Epithelial cell of esophagus (primary cell): ENCODE measurements at regions not wholly inside any gene's neighbourhood (a gene's known extent, or its start where the extent isn't known, plus 50 kb on each side); places are given as distances from the start of the nearest gene placed in this dataset.
"Not testable (repeated sequence)": the region's sequence is repeated elsewhere in the genome, so short reads cannot be mapped to it uniquely, and the experiment has no call there.

ENCODE experiments used
- DNase-seq: peaks from one replicate; pipeline ENCODE4 v3.0.0; 2010; ENCODE audit warnings: low read depth
- H3K4me3 ChIP-seq: 2 replicates; pipeline ENCODE4 v1.5.1; 2011; ENCODE audit warnings: mild to moderate bottlenecking, low read length, control low read depth
- CTCF ChIP-seq: IDR thresholded peaks from 2 replicates; pipeline ENCODE4 v1.5.1; 2011; ENCODE audit warnings: low read depth, mild to moderate bottlenecking, low read length, control low read depth, inconsistent platforms; ENCODE audit not compliant: insufficient read depth; ENCODE audit errors: missing control alignments

- H3K4me3 ChIP-seq, result no peak overlapping the region
- TF ChIP-seq CTCF, result no peak
- DNase-seq, result no peak
Measured at GRCh38 chr5:2818936-2819335, 67.5 kb upstream of the IRX2 start.

- H3K4me3 ChIP-seq, result no peak overlapping the region
- no peak for DNase-seq
- no peak for TF ChIP-seq CTCF
Measured at GRCh38 chr5:2817031-2817603, 65.6 kb upstream of the IRX2 start.

- no peak for TF ChIP-seq CTCF
- no peak for DNase-seq
- no peak overlapping the region for H3K4me3 ChIP-seq
Measured at GRCh38 chr5:2813678-2814077, 62.2 kb upstream of the IRX2 start.

- no peak for DNase-seq
- no peak overlapping the region for H3K4me3 ChIP-seq
Measured at GRCh38 chr5:2810644-2811043, 59.2 kb upstream of the IRX2 start.

GRCh38 chr5:2807244-2807643 is 55.8 kb upstream of the IRX2 start:
- not testable (repeated sequence) for DNase-seq, H3K4me3 ChIP-seq

More at GRCh38 chr5:2810644-2811043, 59.2 kb upstream of the IRX2 start:
- no peak for TF ChIP-seq CTCF

- TF ChIP-seq CTCF, result no peak
- peak; percentile 30 for DNase-seq
- no peak overlapping the region for H3K4me3 ChIP-seq
Measured at GRCh38 chr5:2806176-2806575, 54.7 kb upstream of the IRX2 start.

- peak; percentile 36 for TF ChIP-seq CTCF
- peak; percentile 45 for DNase-seq
Measured at GRCh38 chr5:2805080-2805479, 53.6 kb upstream of the IRX2 start.

More at GRCh38 chr5:2805080-2805479, 53.6 kb upstream of the IRX2 start:
- H3K4me3 ChIP-seq, result no peak overlapping the region
